OCI-LY7 (cell line): ENCODE measurements at regions not wholly inside any gene's neighbourhood (a gene's known extent, or its start where the extent isn't known, plus 50 kb on each side); places are given as distances from the start of the nearest gene placed in this dataset.

ENCODE experiments used
- CTCF ChIP-seq: fragments of 200-600 bp; sonication (generic); conservative IDR thresholded peaks from 2 replicates; pipeline ENCODE4 v1.5.1; 2014; ENCODE audit warnings: mild to moderate bottlenecking, antibody characterized with exemption, low read length, moderate library complexity, mixed read lengths
- EZH2phosphoT487 ChIP-seq: fragments of 200-600 bp; sonication (generic); IDR thresholded peaks from 2 replicates; pipeline ENCODE4 v1.6.1; 2018; ENCODE audit warnings: low read depth, borderline replicate concordance, mild to moderate bottlenecking, mixed run types, antibody characterized with exemption, low read length, moderate library complexity, mixed read lengths

DNA sequence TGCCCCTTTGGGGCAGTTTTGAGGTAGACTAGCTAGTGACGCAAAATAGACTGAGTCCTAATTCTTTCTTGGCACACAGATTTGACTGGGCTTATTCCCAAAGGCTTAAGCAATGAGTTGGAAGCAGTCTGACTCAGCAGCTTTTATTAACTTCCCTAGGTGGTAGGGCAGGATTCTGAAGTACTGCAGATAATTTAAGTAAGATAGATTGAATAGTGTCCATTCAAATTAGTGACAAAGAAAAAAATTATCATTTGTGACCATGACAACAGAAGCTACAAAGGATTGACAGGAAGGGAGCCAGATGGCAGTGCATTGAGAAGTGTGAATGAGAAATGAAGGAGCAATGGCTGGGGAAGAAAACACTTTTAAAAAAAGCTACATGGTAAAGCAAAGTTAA, 649.4 kb downstream of the CDH9 start:
- TF ChIP-seq CTCF (no peak), EZH2phosphoT487 (no peak)
